NT2/D1 (cell line): ENCODE measurements at regions not wholly inside any gene's neighbourhood (a gene's known extent, or its start where the extent isn't known, plus 50 kb on each side); places are given as distances from the start of the nearest gene placed in this dataset.

ENCODE experiments used
- SUZ12 ChIP-seq: IDR thresholded peaks from 2 replicates; pipeline ENCODE4 v1.6.1; 2011; ENCODE audit not compliant: insufficient read length, insufficient read depth; ENCODE audit errors: extremely low read depth
- YY1 ChIP-seq: IDR thresholded peaks from 2 replicates; pipeline ENCODE4 v1.6.1; 2011; ENCODE audit not compliant: insufficient read length, insufficient read depth
- ZNF274 ChIP-seq: IDR thresholded peaks from 2 replicates; pipeline ENCODE4 v1.6.1; 2011; ENCODE audit warnings: mild to moderate bottlenecking, low read depth, low read length

GRCh38 chr9:115275753-115276152, 157.8 kb upstream of the TNC start:
- TF ChIP-seq SUZ12: no peak
- no peak for TF ChIP-seq ZNF274
- TF ChIP-seq YY1: no peak
